ENCODE measurements at regions not wholly inside any gene's neighbourhood (a gene's known extent, or its start where the extent isn't known, plus 50 kb on each side); places are given as distances from the start of the nearest gene placed in this dataset.

GRCh38 chr4:71275004-71275403, 63.8 kb upstream of the SLC4A4 start:
- no peak for DNase-seq (ENCODE audit: low read depth in 2 of 2)

DNA sequence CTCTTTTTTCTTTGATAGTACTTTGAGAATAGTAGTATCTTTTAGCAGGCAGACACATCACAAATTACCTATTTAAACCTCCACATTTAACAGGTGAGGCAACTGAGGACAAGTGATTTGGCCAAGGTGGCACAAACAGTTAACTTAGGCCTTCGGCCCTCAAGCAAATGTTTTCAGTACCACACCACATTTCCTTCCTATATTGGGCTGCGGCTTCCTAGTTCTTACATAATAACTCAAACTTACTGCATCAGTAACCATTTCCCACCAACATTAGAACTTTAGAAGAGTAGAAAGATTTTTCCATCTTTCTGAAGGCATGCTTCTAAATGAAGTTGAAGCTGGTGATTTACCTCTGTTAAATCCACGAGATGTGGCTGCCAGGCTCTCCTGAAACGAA, 63.2 kb upstream of the SLC4A4 start:
- DNase-seq (ENCODE audit: low read depth in 2 of 2) = no peak

GRCh38 chr4:71277353-71277752, 61.5 kb upstream of the SLC4A4 start:
- no peak for DNase-seq (ENCODE audit: low read depth in 2 of 2)

DNA sequence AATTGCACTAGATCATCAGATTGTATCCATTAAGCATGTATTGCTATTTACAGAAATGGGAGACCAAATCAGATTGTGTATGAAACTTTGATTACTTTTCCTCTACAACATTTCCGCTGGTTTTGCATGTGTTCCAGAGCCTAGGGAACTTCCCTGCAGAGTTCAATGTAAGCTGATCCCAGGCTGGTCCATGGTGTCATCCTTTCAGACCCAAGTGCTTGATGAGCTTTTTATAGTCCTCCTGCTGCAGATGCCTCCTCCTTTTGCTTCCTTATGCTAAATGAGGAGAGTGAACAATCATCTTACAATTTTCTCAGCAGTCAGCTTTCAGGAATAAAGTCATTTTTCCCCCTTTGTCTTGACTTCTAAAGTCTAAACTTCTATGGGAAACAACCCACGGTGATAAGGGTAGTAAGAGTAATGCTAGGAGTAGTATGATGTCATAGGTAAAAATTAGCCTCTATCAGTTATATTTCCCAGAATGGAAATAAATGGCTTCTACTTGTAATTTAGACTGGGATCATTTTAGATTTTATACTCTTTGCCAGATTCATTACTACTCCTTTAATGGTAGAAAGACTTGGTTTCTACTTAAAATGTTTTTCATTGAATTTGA, 55.1 kb upstream of the SLC4A4 start:
- DNase-seq (ENCODE audit: low read depth in 2 of 2) = no peak

- DNase-seq (ENCODE audit: low read depth in 2 of 2) = no peak
These were observed 51.5 kb upstream of the SLC4A4 start for GRCh38 chr4:71287305-71287704.

DNA sequence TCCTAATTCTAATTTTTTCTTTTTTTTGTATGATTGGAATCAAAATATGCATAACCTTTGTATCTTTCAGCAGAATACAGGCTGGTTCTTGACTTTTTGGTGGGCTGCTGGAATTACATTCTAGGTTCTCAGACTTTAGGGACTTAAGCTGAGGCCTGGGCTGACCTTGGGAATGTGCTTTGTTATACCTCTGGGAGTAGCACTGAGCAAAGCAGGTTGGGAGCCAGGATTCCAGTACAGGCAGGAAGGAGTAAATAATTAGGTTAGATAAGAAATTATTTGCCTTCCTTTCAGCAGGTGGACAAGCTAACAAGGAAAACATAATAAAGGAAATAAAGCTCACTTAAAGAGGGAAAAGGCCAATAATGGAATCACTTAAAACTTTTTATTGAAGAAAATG, 49.9 kb upstream of the SLC4A4 start:
- no peak for DNase-seq (ENCODE audit: low read depth in 2 of 2)

Data from dermis microvascular lymphatic vessel endothelial cell (primary cell).